SU-DHL-6 (cell line): ENCODE measurements at regions not wholly inside any gene's neighbourhood (a gene's known extent, or its start where the extent isn't known, plus 50 kb on each side); places are given as distances from the start of the nearest gene placed in this dataset.

ENCODE experiments used
- H2AFZ ChIP-seq: fragments of 200-600 bp; sonication (generic); 2 replicates; pipeline ENCODE4 v1.6.1; 2014; ENCODE audit warnings: low read depth, mild to moderate bottlenecking, moderate library complexity, mixed read lengths, antibody characterized with exemption, low read length; ENCODE audit not compliant: severe bottlenecking
- H3F3A ChIP-seq: fragments of 200-600 bp; shearing (Covaris generic); 2 replicates; pipeline ENCODE4 v1.6.0; 2016; ENCODE audit warnings: antibody characterized with exemption, mild to moderate bottlenecking; ENCODE audit not compliant: insufficient read depth
- H3K27ac ChIP-seq: fragments of 200-600 bp; sonication (generic); 2 replicates; pipeline ENCODE4 v1.5.1; 2016; ENCODE audit warnings: low read depth, mild to moderate bottlenecking, low read length, moderate library complexity, mixed read lengths
- H3K27me3 ChIP-seq: fragments of 200-600 bp; sonication (generic), shearing (Covaris generic); 2 replicates; pipeline ENCODE4 v1.6.0; 2014; ENCODE audit warnings: mild to moderate bottlenecking, low read length
- H3K36me3 ChIP-seq: fragments of 200-600 bp; sonication (generic); 2 replicates; pipeline ENCODE4 v1.6.1; 2014; ENCODE audit warnings: mild to moderate bottlenecking, low read length, mixed read lengths
- H3K4me2 ChIP-seq: fragments of 300-600, 200-600 bp; shearing (Covaris generic), sonication (generic); 2 replicates; pipeline ENCODE4 v1.6.0; 2014; ENCODE audit warnings: low read length, low read depth, mild to moderate bottlenecking; ENCODE audit not compliant: poor library complexity, severe bottlenecking
- H3K4me3 ChIP-seq: fragments of 200-600 bp; sonication (generic); 2 replicates; pipeline ENCODE4 v1.5.1; 2014; ENCODE audit warnings: antibody characterized with exemption, low read length, mild to moderate bottlenecking, mixed read lengths; ENCODE audit not compliant: insufficient read depth, poor library complexity, severe bottlenecking
- H3K79me2 ChIP-seq: fragments of 200-600 bp; sonication (generic); 2 replicates; pipeline ENCODE4 v1.6.1; 2014; ENCODE audit warnings: mild to moderate bottlenecking, low read length, moderate library complexity; ENCODE audit not compliant: insufficient read depth
- H3K9ac ChIP-seq: fragments of 200-600 bp; sonication (generic); 2 replicates; pipeline ENCODE4 v1.7.0; 2014; ENCODE audit warnings: mild to moderate bottlenecking, low read length
- H3K9me2 ChIP-seq: fragments of 200-600 bp; sonication (generic); replicated peaks from 2 replicates; pipeline ENCODE4 v1.6.1; 2014; ENCODE audit warnings: low read length; ENCODE audit not compliant: insufficient read depth
- H3K9me3 ChIP-seq: fragments of 200-600 bp; sonication (generic); 2 replicates; pipeline ENCODE4 v1.6.1; 2014; ENCODE audit warnings: low read length, mixed read lengths; ENCODE audit not compliant: insufficient read depth
- H4K20me1 ChIP-seq: fragments of 200-600 bp; sonication (generic); 2 replicates; pipeline ENCODE4 v1.6.1; 2014; ENCODE audit warnings: low read depth, mild to moderate bottlenecking, antibody characterized with exemption, low read length, moderate library complexity, mixed read lengths
- EZH2phosphoT487 ChIP-seq: fragments of 200-600 bp; sonication (generic), shearing (Covaris generic); conservative IDR thresholded peaks from 2 replicates; pipeline ENCODE4 v1.6.1; 2018; ENCODE audit warnings: mild to moderate bottlenecking, antibody characterized with exemption, low read length, moderate library complexity, mixed read lengths
- TF ChIP-seq, protein P1 (sequence below): fragments of 200-600 bp; sonication (generic); IDR thresholded peaks from one replicate; pipeline ENCODE4 v1.5.1; 2017; ENCODE audit warnings: antibody characterized with exemption, mild to moderate bottlenecking, low read length, moderate library complexity; ENCODE audit not compliant: insufficient read depth, poor library complexity, severe bottlenecking

DNA sequence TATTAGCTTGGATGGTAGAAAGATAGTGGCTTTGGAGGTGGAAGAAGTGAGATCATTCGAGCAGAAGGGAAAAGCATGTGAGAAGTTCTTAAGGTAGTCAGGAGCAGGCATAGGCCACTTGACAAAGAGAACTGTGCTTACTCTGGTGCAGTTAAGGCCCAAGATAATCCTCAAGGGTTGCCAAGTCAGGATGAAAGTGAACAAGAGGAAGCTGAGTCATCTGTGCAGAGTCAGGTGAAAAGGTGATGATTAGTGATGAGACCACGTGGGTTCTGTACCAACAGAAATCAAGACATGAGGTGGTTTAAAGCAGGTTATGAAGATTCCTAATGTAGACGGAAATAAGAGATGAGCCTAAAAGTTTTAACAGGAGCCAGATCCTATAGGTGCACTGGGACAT, 369.8 kb downstream of the DTHD1 start:
- no peaks in the 10 kb centered on the region for H4K20me1 ChIP-seq
- no peaks in the 10 kb centered on the region for H3K79me2 ChIP-seq
- no peaks in the 10 kb centered on the region for H3K36me3 ChIP-seq
- no peaks in the 10 kb centered on the region for H3F3A ChIP-seq
- no peaks in the 10 kb centered on the region for H3K9me3 ChIP-seq
- H3K27ac ChIP-seq = no peak overlapping the region
- no peak overlapping the region for H3K4me2 ChIP-seq
- H2AFZ ChIP-seq = no peak overlapping the region
- H3K4me3 ChIP-seq = no peak overlapping the region
- no peaks in the 10 kb centered on the region for H3K27me3 ChIP-seq
- H3K9me2 ChIP-seq = no peaks in the 10 kb centered on the region
- H3K9ac ChIP-seq = no peak overlapping the region
- TF ChIP-seq EZH2phosphoT487 = no peak
- TF ChIP-seq, protein P1, sequence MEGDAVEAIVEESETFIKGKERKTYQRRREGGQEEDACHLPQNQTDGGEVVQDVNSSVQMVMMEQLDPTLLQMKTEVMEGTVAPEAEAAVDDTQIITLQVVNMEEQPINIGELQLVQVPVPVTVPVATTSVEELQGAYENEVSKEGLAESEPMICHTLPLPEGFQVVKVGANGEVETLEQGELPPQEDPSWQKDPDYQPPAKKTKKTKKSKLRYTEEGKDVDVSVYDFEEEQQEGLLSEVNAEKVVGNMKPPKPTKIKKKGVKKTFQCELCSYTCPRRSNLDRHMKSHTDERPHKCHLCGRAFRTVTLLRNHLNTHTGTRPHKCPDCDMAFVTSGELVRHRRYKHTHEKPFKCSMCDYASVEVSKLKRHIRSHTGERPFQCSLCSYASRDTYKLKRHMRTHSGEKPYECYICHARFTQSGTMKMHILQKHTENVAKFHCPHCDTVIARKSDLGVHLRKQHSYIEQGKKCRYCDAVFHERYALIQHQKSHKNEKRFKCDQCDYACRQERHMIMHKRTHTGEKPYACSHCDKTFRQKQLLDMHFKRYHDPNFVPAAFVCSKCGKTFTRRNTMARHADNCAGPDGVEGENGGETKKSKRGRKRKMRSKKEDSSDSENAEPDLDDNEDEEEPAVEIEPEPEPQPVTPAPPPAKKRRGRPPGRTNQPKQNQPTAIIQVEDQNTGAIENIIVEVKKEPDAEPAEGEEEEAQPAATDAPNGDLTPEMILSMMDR = no peak

- H4K20me1 ChIP-seq = no peaks in the 10 kb centered on the region
- H3K79me2 ChIP-seq = no peaks in the 10 kb centered on the region
- no peaks in the 10 kb centered on the region for H3K9me2 ChIP-seq
- H3K9me3 ChIP-seq = no peaks in the 10 kb centered on the region
- H3K36me3 ChIP-seq = no peaks in the 10 kb centered on the region
- H3K9ac ChIP-seq = no peak overlapping the region
- no peaks in the 10 kb centered on the region for H3F3A ChIP-seq
- no peak for TF ChIP-seq EZH2phosphoT487
- TF ChIP-seq, protein P1 = no peak
- no peak overlapping the region for H3K4me3 ChIP-seq
- H2AFZ ChIP-seq = no peak overlapping the region
- no peaks in the 10 kb centered on the region for H3K27me3 ChIP-seq
- H3K27ac ChIP-seq = no peak overlapping the region
- no peak overlapping the region for H3K4me2 ChIP-seq
Observed at GRCh38 chr4:36652857-36653256, 371.4 kb downstream of the DTHD1 start.

DNA sequence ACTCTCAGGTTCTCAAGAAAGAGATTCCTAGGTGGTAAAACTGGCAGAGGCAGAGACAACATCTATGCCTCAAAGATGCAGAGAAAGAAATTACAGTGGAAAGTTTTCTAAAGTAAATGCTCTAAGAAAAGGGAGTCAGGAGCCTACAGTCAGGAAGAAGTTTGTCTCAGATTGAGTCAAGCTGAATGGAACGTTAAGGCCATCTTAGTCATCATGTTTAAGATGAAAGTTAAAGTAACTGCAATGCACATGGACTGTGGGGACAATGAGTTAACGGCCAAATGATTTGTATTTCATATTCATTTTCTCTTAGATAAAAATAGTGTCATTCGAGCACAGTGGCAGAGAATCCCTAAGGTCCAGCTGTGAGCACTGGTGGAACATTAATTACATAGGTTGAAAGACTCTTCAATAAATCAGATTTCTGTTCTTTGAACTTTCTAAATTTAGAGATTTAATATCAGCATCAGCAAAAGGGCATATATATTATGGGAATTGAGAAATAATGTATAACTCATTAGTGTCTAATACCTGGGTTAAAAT, 384.6 kb downstream of the DTHD1 start:
- Histone ChIP-seq H2AFZ (no peak overlapping the region), H3K36me3 (no peaks in the 10 kb centered on the region), H3K9me2 (no peaks in the 10 kb centered on the region), H3K4me2 (no peak overlapping the region), H3F3A (no peaks in the 10 kb centered on the region), H4K20me1 (no peaks in the 10 kb centered on the region), H3K79me2 (no peaks in the 10 kb centered on the region), H3K27ac (no peak overlapping the region), H3K4me3 (no peak overlapping the region), H3K9ac (no peak overlapping the region), H3K9me3 (no peaks in the 10 kb centered on the region), H3K27me3 (no peaks in the 10 kb centered on the region)
- TF ChIP-seq, protein P1 = no peak
- no peak for TF ChIP-seq EZH2phosphoT487
